GM19397 (cell line): ENCODE measurements at regions not wholly inside any gene's neighbourhood (a gene's known extent, or its start where the extent isn't known, plus 50 kb on each side); places are given as distances from the start of the nearest gene placed in this dataset.
"Not testable (repeated sequence)": the region's sequence is repeated elsewhere in the genome, so short reads cannot be mapped to it uniquely, and the experiment has no call there.

ENCODE experiments used
- ATAC-seq: cut with Tn5 transposase; IDR thresholded peaks from one replicate; pipeline ENCODE4 v1.9.1; 2021; ENCODE audit warnings: mild to moderate bottlenecking, moderate library complexity; ENCODE audit not compliant: unreplicated experiment

- no peak for ATAC-seq
Observed at GRCh38 chr3:95789111-95789510, 1025.3 kb upstream of the EPHA6 start.

- no peak for ATAC-seq
Observed at GRCh38 chr3:95797081-95797480, 1017.3 kb upstream of the EPHA6 start.

- no peak for ATAC-seq
Observed at GRCh38 chr3:95798628-95799027, 1015.8 kb upstream of the EPHA6 start.

DNA sequence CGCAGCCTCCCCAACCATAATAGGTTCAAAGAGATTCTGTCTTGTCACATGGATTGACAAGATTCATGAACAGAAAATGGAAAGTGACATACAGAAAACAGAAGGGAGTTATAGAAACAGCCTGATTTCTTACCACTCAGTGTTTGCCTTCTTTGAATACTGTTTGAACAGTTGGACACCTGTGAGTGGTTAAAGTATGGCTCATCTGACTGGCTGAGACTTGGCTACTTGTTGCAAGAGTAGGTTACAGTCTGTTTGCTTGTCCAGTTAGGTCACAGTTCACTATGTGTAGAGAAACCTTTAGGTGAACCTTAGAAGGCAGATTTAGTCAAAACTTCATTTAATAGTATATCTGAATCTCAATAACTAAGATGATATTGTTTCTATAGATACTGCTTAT, 1003.9 kb upstream of the EPHA6 start:
- ATAC-seq = no peak

GRCh38 chr3:95813244-95813643, 1001.1 kb upstream of the EPHA6 start:
- no peak for ATAC-seq

GRCh38 chr3:95815828-95816227, 998.6 kb upstream of the EPHA6 start:
- ATAC-seq = no peak

- ATAC-seq = no peak
Observed at GRCh38 chr3:95826419-95826818, 988.0 kb upstream of the EPHA6 start.

DNA sequence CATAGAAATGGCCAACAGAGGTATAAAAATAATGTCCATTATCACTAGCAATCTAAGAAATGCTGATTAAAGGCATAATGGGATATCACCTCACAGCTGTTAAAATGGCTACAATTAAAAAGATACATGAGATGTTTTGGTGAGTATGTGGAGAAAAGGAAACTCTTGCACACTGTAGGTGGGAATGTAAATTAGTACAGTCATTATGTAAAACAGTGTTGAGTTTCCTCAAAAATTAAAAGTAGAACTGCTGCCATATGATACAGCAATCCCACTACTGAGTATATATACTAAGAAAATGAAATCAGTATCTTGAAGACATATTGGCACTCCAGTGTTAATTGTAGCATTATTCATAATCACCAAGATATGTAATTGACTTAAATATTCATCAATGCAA, 982.2 kb upstream of the EPHA6 start:
- no peak for ATAC-seq

DNA sequence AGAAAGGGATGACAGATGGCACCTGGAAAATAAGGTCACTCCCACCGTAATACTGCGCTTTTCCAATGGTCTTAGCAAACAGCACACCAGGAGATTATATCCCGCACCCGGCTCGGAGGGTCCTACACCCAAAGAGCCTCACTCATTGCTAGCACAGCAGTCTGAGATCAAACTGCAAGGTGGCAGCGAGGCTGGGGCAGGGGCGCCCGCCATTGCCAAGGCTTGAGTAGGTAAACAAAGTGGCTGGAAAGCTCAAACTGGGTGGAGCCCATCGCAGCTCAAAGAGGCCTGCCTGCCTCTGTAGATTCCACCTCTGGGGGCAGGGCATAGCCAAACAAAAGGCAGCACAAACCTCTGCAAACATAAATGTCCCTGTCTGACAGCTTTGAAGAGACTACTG, 953.8 kb upstream of the EPHA6 start:
- ATAC-seq = not testable (repeated sequence)

GRCh38 chr3:95883801-95884200, 930.6 kb upstream of the EPHA6 start:
- no peak for ATAC-seq

DNA sequence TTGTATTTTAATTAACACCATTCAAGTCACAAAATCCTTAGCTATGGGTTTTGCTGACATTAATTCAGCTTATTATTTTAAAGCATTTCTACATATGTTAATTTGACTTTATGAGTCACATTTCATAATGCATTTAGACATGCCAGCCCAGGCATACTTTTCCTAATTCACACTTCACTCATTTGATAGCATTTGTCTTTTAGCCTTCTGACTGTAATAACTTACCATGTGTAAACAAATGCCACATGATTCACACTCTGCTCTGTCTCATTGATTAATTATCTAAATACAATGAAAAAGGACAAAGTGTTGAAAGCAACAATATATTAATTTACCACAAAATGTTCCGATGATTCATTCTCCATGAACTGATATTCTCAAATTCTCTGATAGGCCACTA, 927.8 kb upstream of the EPHA6 start:
- no peak for ATAC-seq

GRCh38 chr3:95887114-95887513, 927.3 kb upstream of the EPHA6 start:
- no peak for ATAC-seq

DNA sequence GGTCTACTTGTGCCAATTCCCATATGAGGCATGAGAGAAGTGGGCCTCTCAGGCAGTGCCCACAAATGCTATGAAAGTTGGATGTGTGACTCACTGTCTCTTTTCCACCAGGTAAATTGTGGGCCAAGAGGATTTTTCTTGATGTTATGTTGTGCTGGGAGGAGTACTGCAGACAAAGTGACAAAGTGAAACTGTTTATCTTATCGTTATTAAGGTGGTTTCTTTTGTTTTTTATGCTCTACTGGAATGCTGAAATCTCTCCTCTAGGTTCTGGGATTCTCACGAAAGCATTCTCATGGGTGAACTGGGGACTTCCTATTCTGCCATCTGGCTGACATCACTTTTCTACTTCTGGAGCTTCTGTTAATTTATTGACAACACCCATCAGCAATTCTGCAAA, 919.6 kb upstream of the EPHA6 start:
- ATAC-seq = no peak

DNA sequence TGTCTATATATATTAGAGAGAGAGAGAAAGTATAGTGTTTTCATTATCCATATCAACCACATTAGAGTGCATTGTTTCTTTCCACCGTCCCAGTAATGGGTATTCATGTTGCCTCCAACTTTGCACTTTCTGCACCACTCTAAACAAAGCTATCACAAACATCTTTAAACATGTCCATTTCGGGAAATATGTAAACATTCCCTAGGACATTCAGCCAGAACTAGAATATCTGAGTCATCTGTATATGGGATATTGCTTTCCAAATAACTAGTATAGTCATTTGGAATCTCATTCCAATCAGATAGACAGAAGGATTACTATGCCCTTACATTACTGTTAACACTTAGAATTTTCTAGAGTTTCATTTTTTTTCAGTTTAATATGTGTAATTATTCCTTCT, 914.9 kb upstream of the EPHA6 start:
- no peak for ATAC-seq

DNA sequence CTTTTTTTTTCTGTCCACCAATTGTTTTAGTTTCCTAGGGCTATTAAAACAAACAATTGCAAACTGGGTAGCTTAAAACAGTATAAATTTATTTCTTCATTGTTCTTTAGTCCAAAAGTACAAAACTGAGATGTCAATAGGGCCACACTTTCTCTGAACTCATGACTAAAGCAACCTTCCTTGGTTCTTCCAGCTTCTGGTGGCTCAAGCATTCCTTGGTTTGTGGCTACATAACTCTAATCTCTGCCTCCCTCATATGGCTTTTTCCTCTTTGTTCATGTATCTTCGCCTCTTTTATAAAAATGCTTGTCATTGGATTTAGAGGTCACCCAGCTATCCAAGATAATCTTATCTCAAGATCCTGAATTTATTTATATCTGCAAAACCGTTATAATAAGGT, 914.5 kb upstream of the EPHA6 start:
- no peak for ATAC-seq

DNA sequence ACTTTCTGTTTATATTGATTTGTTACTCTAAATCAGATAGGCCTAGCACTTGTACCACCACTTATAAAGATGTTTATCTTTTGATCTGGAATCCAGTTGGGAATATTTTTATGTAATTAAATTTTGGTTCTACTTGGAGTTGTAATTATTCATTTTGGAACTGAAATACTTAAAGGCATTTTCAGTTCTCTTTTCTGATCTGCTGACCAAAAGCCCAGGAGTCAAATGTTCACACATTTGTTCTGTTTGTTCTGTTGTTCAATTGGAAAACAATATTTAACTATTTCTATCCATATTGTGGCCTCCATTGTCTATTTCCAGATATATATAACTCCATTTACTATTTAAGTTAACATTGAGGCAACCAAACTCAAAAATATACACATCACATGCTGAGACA, 912.4 kb upstream of the EPHA6 start:
- no peak for ATAC-seq

DNA sequence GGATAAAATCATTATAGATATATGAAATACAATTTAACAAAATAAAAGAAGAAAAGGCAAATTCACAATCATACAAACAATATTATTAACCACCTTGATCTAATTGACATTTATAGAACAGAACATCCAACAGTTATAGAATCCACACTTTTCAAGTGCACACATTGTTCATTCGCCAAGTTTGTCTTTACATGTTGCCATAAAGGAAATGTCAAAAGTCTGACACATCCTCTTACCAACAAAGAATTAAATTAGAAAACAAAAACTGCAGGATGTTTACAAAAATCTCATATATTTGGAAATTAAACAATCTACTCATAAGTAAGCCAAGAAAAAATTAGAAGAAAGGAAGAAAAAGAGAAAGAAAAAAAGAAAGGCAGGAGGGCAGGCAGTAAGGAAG, 909.2 kb upstream of the EPHA6 start:
- ATAC-seq = no peak

- no peak for ATAC-seq
Observed at GRCh38 chr3:95911767-95912166, 902.6 kb upstream of the EPHA6 start.

DNA sequence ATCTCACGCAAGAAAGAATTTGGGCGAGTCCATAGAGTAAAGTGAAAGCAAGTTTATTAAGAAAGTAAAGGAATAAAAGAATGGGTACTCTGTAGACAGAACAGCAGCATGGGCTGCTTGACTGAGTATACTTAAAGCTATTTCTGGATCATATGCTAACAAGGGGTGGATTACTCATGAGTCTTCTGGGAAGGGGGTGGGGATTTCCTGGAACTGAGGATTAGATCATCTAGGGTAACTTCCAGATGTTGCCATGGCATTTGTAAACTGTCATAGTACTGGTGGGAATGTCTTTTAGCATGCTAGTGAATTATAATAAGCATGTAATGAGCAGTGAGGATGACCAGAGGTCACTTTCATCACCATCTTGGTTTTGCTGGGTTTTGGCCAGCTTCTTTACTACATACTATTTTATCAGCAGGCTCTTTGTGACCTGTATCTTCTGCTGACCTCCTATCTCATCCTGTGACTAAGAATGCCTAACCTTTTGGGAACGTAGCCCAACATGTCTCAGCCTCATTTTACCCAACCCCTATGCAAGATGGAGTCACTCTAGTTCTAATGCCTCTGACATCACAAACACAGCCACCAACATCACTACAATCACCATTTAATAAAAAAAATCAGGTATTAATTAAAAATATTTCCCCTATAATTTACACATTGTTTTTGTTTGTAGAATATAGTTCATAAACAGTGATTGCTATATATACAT, 890.7 kb upstream of the EPHA6 start:
- ATAC-seq = no peak

DNA sequence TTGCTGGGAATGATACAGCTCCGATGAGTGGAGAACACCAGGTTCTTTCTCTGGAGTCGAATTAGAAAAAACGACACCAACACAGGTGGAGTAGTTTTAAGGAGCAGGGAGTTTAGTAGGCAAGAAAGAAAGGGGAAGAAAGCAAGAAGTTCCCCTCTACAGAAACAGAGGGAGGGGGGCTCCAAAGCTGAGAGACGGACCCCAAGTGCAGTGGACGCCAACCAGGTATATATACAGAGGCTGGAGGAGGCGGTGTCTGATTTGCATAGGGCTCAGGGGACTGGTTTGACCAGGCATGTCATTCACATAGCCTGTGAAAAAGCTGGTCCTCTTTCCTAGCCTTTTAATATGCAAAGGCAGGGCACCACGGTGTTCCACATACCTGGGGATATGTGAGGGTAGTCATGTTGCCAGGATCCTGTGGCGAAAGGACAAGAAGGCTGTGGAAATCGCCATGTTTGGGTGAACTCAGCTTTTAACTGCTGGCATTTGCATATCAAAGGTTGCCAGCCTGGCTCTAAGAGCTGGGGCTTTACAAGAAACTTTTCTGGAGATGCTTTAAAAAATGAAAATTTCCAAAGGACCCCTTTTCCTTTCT, 887.4 kb upstream of the EPHA6 start:
- ATAC-seq = no peak

GRCh38 chr3:95934181-95934580, 880.2 kb upstream of the EPHA6 start:
- ATAC-seq = no peak

DNA sequence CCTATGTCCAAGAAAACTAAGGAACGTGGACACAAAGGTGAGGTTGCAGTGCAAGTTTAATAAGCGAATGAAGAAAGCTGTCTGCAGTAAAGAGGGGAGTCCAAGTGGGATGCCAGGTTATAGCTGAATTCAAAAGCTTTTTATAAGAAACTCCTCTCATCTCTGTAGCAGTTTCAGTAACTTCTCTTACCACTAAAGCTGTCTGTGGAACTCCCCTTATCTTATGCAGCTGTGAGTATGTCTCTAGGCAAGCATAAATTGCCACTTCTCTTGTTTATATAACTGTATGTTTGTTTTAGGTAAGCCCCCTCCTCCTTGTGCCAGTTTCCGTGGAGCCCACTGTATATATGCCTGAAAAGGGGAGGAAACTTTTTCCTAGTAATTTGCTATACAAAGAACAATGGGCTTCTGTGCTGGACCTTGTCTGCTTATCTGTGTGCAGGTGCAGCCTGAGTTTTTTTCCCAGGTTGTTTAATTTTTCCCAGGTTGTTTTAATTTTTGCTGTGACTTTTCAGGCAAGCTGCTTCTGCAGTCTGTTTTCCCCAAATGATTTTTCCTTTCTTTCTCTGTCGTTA, 875.1 kb upstream of the EPHA6 start:
- ATAC-seq = no peak
